Muscle layer of duodenum (tissue), 2 donors: ENCODE measurements at regions not wholly inside any gene's neighbourhood (a gene's known extent, or its start where the extent isn't known, plus 50 kb on each side); places are given as distances from the start of the nearest gene placed in this dataset.

ENCODE experiments used
- H3K27ac ChIP-seq: one replicate; pipeline ENCODE4 v1.7.0; 2013; ENCODE audit warnings: mild to moderate bottlenecking, low read length
- H3K27me3 ChIP-seq: one replicate; pipeline ENCODE4 v1.7.0; 2013; ENCODE audit warnings: low read depth, mild to moderate bottlenecking, control low read depth, low read length
- H3K36me3 ChIP-seq, 2 donors: one replicate each; pipeline ENCODE4 v1.7.0; 2013; ENCODE audit warnings: low read length in 2 of 2, control low read depth in 1 of 2, mild to moderate bottlenecking in 1 of 2; ENCODE audit not compliant: insufficient read depth in 2 of 2, control insufficient read depth in 1 of 2
- H3K4me1 ChIP-seq, 2 donors: one replicate each; pipeline ENCODE4 v1.7.0; 2013; ENCODE audit warnings: low read length in 2 of 2, mild to moderate bottlenecking in 2 of 2, control low read depth in 1 of 2, moderate library complexity in 1 of 2; ENCODE audit not compliant: insufficient read depth in 2 of 2, control insufficient read depth in 1 of 2
- H3K4me3 ChIP-seq, 2 donors: one replicate each; pipeline ENCODE4 v1.7.0; 2013; ENCODE audit warnings: low read length in 2 of 2, low read depth in 1 of 2, mild to moderate bottlenecking in 1 of 2
- H3K9me3 ChIP-seq, 2 donors: one replicate each; pipeline ENCODE4 v1.7.0; 2013; ENCODE audit warnings: low read length in 2 of 2, control low read depth in 1 of 2, mild to moderate bottlenecking in 1 of 2; ENCODE audit not compliant: control insufficient read depth in 1 of 2
- donor health status: healthy.

DNA sequence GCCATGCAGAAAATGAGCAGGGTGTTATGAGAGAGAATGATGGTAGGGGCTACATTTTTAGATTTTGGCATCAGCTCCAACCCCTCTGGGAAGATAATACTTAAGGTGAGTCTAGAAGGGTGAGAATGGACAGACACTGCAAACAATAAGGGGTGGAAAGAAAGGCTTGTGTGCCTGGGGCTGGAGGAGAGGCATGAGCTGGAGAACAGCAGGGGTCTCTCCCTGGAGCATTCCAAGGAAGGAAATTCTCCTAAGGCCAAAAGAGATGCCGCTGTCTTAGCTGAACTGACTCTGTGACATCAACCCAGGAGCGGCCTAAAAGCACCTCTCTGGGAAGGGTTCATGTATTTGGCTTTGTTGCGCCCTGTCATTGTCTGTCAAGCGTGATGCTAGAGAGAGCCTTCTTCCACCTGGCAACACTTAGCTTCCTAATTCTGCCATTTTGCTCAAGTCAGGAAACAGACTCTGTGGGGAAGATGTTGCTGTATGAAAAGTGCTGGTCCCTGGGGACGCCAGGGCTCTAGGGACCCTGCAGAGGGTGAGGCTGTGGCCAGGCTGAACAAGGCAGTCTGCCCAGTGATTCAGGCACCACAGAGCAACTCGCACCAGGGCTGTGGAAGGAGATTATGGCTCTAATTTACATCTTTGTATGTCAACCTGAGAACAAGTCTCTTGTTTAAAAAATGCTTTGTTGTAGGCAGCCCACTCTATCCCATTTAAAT, 225.7 kb downstream of the CBLN1 start:
- no peak overlapping the region for H3K27ac ChIP-seq
- H3K36me3 ChIP-seq: no peaks in the 10 kb centered on the region

DNA sequence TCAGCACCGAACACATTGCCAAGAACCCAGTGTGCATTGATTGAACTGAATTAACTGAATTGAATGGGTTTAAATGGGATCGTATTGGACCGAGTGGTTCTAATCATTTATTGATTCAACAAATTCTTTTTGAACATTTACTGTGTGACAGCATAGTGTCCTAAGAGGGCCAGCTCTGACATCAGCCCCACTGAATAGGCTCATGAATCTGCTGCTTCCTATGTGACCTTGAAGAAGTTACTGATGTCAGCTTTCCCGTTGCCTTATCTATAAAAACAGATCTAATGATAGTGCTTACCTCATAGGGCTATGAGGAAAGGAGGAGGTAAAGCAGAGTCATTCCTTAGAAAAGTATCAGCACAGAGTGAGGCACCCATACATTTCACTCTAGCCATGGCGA, 226.3 kb downstream of the CBLN1 start:
- H3K9me3 ChIP-seq: no peaks in the 10 kb centered on the region
- no peak overlapping the region for H3K4me3 ChIP-seq
- no peaks in the 10 kb centered on the region for H3K36me3 ChIP-seq
- H3K27ac ChIP-seq: no peak overlapping the region
- H3K4me1 ChIP-seq: peaks cover 0 to 5% of the 10 kb centered on the region in 2 donors
- H3K27me3 ChIP-seq: no peaks in the 10 kb centered on the region

More for the DNA sequence above, 225.7 kb downstream of the CBLN1 start:
- Histone ChIP-seq H3K27me3 (no peaks in the 10 kb centered on the region), H3K9me3 (no peaks in the 10 kb centered on the region), H3K4me3 (no peak overlapping the region), H3K4me1 (peaks cover 0 to 5% of the 10 kb centered on the region in 2 donors)

DNA sequence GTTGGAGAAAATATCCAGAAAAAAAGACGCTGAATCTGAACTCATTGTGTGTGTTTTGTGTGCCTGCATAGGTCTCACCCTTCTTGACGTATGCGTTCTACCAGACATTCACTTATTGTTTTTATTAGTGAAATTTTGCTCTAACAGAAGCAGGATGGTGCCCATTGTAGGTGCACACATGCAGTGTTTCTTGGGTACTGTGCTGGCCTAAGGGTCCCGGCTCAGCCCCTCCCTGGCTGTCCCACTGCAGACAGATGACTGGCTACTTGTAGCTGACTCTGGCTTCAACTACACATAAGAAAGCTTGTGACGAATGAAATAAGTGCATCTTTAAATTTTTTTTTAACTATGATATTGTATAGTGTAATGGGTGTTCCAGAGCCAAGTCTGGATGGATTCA, 227.0 kb downstream of the CBLN1 start:
- H3K27ac ChIP-seq: no peak overlapping the region
- H3K4me3 ChIP-seq: no peak overlapping the region
- H3K4me1 ChIP-seq: peaks cover 0 to 5% of the 10 kb centered on the region in 2 donors
- no peaks in the 10 kb centered on the region for H3K9me3 ChIP-seq
- no peaks in the 10 kb centered on the region for H3K36me3 ChIP-seq
- no peaks in the 10 kb centered on the region for H3K27me3 ChIP-seq

DNA sequence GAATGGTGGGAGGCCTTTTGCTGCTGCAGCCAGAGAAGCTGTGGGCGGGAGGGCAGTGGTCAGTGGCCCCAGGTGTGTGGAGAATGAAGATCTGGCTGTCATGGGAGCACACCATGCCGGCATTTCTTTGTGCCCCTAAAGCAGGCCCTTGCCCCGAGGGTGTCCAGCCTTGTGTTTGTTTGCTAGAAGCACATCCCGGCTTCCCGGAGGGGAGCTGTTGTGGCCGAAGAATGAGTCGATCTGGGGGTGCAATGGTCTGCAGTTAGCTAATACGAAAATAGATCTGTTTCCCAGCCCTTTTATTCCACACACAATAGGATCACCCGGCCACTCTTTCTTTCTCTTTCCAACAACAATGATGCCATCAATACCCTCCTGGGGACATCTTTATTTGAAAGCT, 228.8 kb downstream of the CBLN1 start:
- H3K4me1 ChIP-seq: peaks cover 0 to 3% of the 10 kb centered on the region in 2 donors
- no peak overlapping the region for H3K27ac ChIP-seq
- H3K4me3 ChIP-seq: no peak overlapping the region
- H3K27me3 ChIP-seq: no peaks in the 10 kb centered on the region
- no peaks in the 10 kb centered on the region for H3K36me3 ChIP-seq
- no peaks in the 10 kb centered on the region for H3K9me3 ChIP-seq

DNA sequence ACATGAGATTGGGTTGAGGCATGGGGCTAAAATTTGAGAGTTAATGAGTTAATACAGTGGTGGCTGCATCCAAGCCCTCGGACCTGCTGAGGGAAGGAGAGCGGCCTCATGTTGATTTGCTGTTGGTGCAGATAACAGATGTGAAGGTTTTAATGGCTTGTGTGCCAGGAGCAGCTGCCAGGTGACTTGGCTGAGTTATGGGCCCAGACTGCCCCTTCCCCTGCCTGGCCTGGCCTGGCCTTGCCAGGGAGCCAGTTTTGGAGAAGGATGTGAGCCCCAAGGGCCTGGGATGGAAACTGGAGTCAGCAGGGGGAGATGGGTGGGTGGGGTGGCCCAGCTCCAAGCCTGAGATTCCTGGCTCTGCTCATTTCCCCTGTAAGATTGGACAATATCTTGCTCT, 230.1 kb downstream of the CBLN1 start:
- no peaks in the 10 kb centered on the region for H3K9me3 ChIP-seq
- no peak overlapping the region for H3K27ac ChIP-seq
- no peaks in the 10 kb centered on the region for H3K4me1 ChIP-seq
- no peak overlapping the region for H3K4me3 ChIP-seq
- no peaks in the 10 kb centered on the region for H3K36me3 ChIP-seq
- no peaks in the 10 kb centered on the region for H3K27me3 ChIP-seq

DNA sequence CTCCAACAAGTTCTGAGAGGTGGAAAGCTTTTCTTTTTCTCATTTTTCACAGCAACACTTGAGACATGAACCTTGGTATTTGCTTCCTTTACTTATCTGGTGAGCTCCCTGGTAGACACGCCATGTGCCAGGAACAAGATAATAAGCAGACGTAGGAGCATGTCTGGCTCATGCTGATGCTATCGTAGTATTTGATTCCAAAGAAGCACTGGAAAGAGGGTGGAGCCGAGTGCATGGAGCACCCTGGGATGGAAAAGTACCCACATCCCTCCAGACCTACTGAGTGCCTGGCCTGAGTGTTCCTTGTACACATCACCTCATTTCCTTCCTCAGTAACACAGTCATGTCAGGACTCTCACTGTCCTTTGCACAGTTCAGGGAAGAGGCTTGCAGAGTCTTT, 231.0 kb downstream of the CBLN1 start:
- Histone ChIP-seq H3K9me3 (no peaks in the 10 kb centered on the region), H3K27ac (no peak overlapping the region), H3K4me3 (no peak overlapping the region), H3K27me3 (no peaks in the 10 kb centered on the region), H3K4me1 (no peaks in the 10 kb centered on the region), H3K36me3 (no peaks in the 10 kb centered on the region)

DNA sequence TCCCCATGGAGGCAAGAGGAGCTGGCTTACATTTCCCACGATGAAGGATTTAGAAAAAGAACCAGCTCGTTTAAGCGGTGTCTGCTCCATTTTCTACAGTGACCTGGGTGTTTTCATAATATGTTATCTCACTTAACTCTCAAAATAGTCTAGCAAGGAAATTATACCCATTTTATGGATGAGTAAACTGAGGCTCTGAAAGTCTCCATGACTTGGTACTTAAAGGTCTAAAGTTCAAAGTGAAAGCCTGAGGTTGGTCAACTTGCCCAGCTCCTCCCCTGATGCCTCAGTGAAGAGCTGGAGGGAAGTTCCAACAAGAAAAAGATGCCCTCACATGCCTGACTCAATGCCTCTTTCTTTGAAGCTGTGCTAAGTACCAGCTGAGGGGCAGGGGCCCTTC, 232.0 kb downstream of the CBLN1 start:
- Histone ChIP-seq H3K4me1 (no peaks in the 10 kb centered on the region), H3K27ac (no peak overlapping the region), H3K9me3 (no peaks in the 10 kb centered on the region), H3K4me3 (no peak overlapping the region), H3K36me3 (no peaks in the 10 kb centered on the region), H3K27me3 (no peaks in the 10 kb centered on the region)

DNA sequence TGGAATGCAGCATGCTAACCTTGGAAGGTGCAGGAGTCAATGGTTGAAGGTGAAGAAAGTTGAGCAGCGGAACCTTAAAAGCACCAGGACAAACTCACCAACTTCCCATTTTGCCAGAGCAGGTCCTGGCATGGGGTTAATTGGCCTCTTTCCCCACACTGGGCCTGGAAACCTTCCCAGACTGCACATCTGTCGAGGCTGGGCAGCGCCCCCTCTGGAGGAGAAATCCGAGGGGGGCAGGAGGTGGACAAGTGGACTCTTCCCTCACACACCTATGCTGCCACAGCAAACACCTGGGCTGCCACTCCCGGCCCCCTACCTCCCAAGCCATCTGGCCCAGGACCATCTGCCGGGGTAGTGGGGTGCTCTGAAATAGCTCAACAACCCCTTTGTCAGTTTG, 232.4 kb downstream of the CBLN1 start:
- Histone ChIP-seq H3K4me1 (no peaks in the 10 kb centered on the region), H3K27me3 (no peaks in the 10 kb centered on the region), H3K36me3 (no peaks in the 10 kb centered on the region), H3K27ac (no peak overlapping the region), H3K9me3 (no peaks in the 10 kb centered on the region), H3K4me3 (no peak overlapping the region)

DNA sequence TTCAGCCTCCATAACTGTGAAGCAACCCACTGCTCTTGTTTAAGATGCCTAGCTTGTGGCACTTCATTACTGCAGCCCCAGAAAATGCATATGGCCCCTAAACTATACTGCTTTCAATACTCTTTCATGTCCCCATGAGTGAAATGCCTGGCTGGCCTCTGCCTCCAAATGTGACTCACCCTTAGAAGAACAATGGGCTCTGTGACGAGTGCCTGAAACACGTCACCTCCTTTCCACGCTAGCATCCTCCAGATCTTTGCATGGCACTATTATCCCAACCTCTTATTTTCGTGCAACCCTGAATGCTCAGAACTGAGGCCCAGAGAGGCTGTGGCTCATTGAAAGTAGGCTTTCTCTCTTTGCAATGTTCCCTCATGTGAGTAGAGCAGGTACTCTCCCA, 233.1 kb downstream of the CBLN1 start:
- no peaks in the 10 kb centered on the region for H3K4me1 ChIP-seq
- H3K9me3 ChIP-seq: no peaks in the 10 kb centered on the region
- no peaks in the 10 kb centered on the region for H3K27me3 ChIP-seq
- H3K36me3 ChIP-seq: no peaks in the 10 kb centered on the region
- no peak overlapping the region for H3K4me3 ChIP-seq
- H3K27ac ChIP-seq: no peak overlapping the region

DNA sequence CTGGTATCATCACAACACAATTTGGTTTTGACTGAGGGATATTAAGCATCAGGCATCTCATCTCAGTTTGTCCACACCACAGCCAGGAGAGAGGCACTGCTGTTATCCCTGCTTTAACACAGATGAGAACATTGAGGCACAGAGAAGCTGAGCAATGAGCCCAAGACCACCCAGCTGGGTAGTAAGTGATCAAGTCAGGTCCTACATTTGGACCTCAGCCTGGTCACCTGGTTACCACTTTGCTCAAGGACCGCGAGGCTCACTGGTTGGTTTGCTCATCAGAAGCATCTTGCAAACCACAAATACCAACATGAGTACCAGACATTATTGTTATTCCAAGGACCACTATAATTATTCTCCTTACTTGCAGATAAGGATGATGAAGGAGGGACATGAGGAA, 245.5 kb downstream of the CBLN1 start:
- H3K36me3 ChIP-seq: no peaks in the 10 kb centered on the region
- no peaks in the 10 kb centered on the region for H3K27me3 ChIP-seq
- H3K4me3 ChIP-seq: no peak overlapping the region
- H3K4me1 ChIP-seq: no peaks in the 10 kb centered on the region
- no peak overlapping the region for H3K27ac ChIP-seq
- no peaks in the 10 kb centered on the region for H3K9me3 ChIP-seq

DNA sequence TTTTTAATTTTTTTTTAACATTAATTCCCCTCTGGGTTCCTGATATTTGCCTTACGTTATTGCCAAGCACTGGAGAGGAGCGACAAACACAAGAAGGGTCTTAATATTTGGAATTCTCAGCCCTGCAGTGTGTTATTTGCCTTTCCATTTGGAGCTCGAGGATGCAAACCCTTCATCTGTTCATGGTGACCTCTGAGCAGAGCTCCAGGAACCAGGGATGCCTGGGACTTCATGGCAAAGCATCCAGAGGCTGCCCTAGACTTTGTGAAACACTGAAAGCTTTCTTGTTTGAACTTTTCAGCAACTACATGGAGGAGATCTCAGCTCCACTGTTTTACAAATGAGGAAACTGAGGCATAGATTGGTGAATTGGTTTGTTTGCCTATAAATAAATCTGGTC, 254.2 kb downstream of the CBLN1 start:
- Histone ChIP-seq H3K4me3 (no peak overlapping the region), H3K27me3 (no peaks in the 10 kb centered on the region), H3K27ac (no peak overlapping the region), H3K9me3 (no peaks in the 10 kb centered on the region), H3K36me3 (no peaks in the 10 kb centered on the region), H3K4me1 (peaks cover 0 to 9% of the 10 kb centered on the region in 2 donors)

DNA sequence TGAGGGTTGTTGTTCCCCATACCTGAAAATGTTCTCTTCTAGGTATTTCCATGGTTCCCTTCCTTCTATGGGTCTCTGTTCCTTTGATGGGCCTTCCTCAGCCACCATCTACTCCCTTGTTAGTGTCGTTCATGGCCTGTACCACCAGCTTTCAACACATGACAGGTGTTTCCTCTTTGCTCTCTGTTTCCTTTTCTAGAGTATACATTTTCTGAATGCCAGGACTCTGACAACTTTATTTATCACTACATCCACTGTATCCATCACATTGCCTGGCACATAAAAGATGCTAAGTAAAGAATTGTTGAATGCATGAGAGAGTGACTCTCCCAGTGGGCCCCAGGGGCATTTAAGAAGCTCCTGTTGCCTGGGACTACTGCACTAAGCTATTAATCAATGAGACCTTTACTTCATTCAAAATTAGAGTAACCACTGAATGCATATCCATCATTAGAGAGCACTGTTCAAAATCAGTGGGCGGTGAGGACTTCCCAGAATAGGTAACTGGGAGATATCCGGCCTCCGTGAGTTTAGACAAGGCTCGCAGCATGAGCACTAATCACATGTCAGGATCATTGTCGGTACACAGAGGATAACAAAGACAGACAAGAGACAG, 255.0 kb downstream of the CBLN1 start:
- H3K27me3 ChIP-seq: no peaks in the 10 kb centered on the region
- H3K36me3 ChIP-seq: no peaks in the 10 kb centered on the region
- H3K4me3 ChIP-seq: no peak overlapping the region
- H3K27ac ChIP-seq: no peak overlapping the region
- H3K4me1 ChIP-seq: peaks cover 0 to 9% of the 10 kb centered on the region in 2 donors
- no peaks in the 10 kb centered on the region for H3K9me3 ChIP-seq
